Gastrocnemius medialis (tissue), 4 donors: ENCODE measurements at regions not wholly inside any gene's neighbourhood (a gene's known extent, or its start where the extent isn't known, plus 50 kb on each side); places are given as distances from the start of the nearest gene placed in this dataset.

Experiments
- POLR2A ChIP-seq, 2 donors: fragments of 450-650 bp; IDR thresholded peaks; one replicate each; pipeline ENCODE4 v1.6.1; 2017; ENCODE audit warnings: antibody characterized with exemption in 2 of 2, mild to moderate bottlenecking in 2 of 2, moderate library complexity in 2 of 2
- TF ChIP-seq, protein P1 (sequence below), 5 experiments: fragments of 450-650 bp in 3 of 5; fragments of 200-600 bp in 2 of 5; sonication (generic) in 2 of 5; IDR thresholded peaks in 4 of 5; conservative IDR thresholded peaks in 1 of 5; 1 replicate in 4 of 5; 2 replicates in 1 of 5; pipeline ENCODE4 v1.5.1; 2016 to 2019; ENCODE audit warnings: antibody characterized with exemption in 5 of 5, mild to moderate bottlenecking in 3 of 5, moderate library complexity in 3 of 5

DNA sequence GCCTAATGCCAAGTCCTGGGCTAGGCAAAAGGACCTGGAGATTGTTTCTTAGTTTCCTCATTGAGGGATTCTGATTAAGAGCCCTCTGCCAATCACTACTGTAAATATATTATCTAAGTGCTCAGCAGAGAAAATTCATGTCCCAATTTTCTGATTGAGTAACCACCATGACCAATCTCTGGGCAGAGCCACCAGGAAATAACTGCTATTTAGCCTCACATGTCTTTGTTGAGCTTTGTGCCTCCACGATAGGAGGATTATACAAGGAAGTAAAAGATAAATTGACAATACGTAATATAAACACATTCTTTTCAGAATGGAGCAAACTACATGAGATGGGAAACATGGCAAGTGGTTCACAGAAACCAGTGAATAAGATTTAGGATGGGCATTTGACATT, 396.1 kb upstream of the PAPPA start:
- TF ChIP-seq, protein P1, sequence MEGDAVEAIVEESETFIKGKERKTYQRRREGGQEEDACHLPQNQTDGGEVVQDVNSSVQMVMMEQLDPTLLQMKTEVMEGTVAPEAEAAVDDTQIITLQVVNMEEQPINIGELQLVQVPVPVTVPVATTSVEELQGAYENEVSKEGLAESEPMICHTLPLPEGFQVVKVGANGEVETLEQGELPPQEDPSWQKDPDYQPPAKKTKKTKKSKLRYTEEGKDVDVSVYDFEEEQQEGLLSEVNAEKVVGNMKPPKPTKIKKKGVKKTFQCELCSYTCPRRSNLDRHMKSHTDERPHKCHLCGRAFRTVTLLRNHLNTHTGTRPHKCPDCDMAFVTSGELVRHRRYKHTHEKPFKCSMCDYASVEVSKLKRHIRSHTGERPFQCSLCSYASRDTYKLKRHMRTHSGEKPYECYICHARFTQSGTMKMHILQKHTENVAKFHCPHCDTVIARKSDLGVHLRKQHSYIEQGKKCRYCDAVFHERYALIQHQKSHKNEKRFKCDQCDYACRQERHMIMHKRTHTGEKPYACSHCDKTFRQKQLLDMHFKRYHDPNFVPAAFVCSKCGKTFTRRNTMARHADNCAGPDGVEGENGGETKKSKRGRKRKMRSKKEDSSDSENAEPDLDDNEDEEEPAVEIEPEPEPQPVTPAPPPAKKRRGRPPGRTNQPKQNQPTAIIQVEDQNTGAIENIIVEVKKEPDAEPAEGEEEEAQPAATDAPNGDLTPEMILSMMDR (IDR thresholded peaks at IDR 0.05 in 4 of 5, conservative IDR thresholded peaks at IDR 0.05 in 1 of 5), result no peak
- TF ChIP-seq POLR2A (IDR thresholded peaks at IDR 0.05), result no peak
